ENCODE measurements at regions not wholly inside any gene's neighbourhood (a gene's known extent, or its start where the extent isn't known, plus 50 kb on each side); places are given as distances from the start of the nearest gene placed in this dataset.

DNA sequence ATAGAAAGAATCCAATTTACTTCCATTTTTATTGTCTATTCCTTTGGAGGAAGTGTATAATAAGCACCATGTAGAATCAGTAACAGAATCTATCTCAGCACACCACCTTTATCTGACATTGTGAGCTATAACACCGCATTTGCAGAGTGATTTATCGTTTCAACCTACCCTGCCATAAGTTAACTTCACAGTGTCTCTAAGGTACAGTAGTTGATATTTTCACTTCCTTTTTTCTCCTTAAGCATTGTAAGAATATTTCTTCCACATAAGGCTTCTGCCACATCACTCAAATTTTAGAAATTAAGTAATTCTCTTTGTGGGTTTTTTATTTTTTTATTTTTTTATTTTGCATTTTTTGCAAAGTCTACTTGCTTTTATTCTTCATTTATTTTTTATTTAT, 107.1 kb downstream of the TMX3 start:
- no peaks in the 10 kb centered on the region for H3K36me3 ChIP-seq (ENCODE audit: insufficient read depth, low read length)
- no peak overlapping the region for H3K9ac ChIP-seq (ENCODE audit: low read length)
- no peaks in the 10 kb centered on the region for H3K9me3 ChIP-seq (ENCODE audit: low read length)
- no peaks in the 10 kb centered on the region for H3F3A ChIP-seq (ENCODE audit: insufficient read depth, low read length)
- H2AFZ ChIP-seq (ENCODE audit: low read length), result no peak overlapping the region
- H3K27ac ChIP-seq (ENCODE audit: low read depth, low read length, poor library complexity, severe bottlenecking), result no peak overlapping the region
- no peaks in the 10 kb centered on the region for H4K20me1 ChIP-seq (ENCODE audit: insufficient read depth, low read length)
- H3K27me3 ChIP-seq (ENCODE audit: insufficient read depth, low read length), result no peaks in the 10 kb centered on the region
- no peaks in the 10 kb centered on the region for H3K79me2 ChIP-seq (ENCODE audit: insufficient read depth, low read length)
- H3K4me2 ChIP-seq (ENCODE audit: low read length), result no peak overlapping the region
- no peak for TF ChIP-seq EZH2 (IDR thresholded peaks at IDR 0.05; ENCODE audit: borderline replicate concordance, low read length)
- no peak for TF ChIP-seq CTCF (IDR thresholded peaks at IDR 0.05; ENCODE audit: low read length)
- no peaks in the 10 kb centered on the region for H3K4me1 ChIP-seq (ENCODE audit: insufficient read depth, low read length, severe bottlenecking)
- no peak overlapping the region for H3K4me3 ChIP-seq (ENCODE audit: low read depth, low read length, poor library complexity, severe bottlenecking)
- H3K9me2 ChIP-seq (ENCODE audit: low read depth, low read length), result no peaks in the 10 kb centered on the region

DNA sequence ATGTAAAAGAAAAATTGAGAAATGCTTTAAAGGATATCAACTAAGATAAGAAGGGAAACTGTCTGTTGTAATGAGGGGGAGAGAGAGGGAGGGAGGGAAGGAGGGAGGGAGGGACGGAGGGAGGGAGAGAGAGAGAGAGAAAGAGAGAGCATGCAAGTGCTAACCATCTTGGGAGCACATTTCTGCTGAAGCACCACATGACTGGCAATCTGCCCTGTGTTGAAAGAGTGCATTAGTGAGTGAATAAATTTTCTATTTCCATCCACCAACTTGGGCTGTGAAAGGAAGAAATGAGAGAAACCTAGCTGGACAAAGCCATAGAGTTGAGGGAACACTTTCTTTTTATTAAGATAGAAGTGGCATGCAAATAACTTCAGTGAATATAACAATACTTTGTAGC, 110.7 kb downstream of the TMX3 start:
- no peaks in the 10 kb centered on the region for H3K27me3 ChIP-seq (ENCODE audit: insufficient read depth, low read length)
- H3K79me2 ChIP-seq (ENCODE audit: insufficient read depth, low read length), result no peaks in the 10 kb centered on the region
- no peaks in the 10 kb centered on the region for H3F3A ChIP-seq (ENCODE audit: insufficient read depth, low read length)
- H3K4me3 ChIP-seq (ENCODE audit: low read depth, low read length, poor library complexity, severe bottlenecking), result no peak overlapping the region
- no peak overlapping the region for H3K4me2 ChIP-seq (ENCODE audit: low read length)
- H2AFZ ChIP-seq (ENCODE audit: low read length), result no peak overlapping the region
- no peaks in the 10 kb centered on the region for H3K9me2 ChIP-seq (ENCODE audit: low read depth, low read length)
- no peaks in the 10 kb centered on the region for H4K20me1 ChIP-seq (ENCODE audit: insufficient read depth, low read length)
- H3K4me1 ChIP-seq (ENCODE audit: insufficient read depth, low read length, severe bottlenecking), result no peaks in the 10 kb centered on the region
- no peaks in the 10 kb centered on the region for H3K9me3 ChIP-seq (ENCODE audit: low read length)
- no peak for TF ChIP-seq EZH2 (IDR thresholded peaks at IDR 0.05; ENCODE audit: borderline replicate concordance, low read length)
- no peak for TF ChIP-seq CTCF (IDR thresholded peaks at IDR 0.05; ENCODE audit: low read length)
- H3K36me3 ChIP-seq (ENCODE audit: insufficient read depth, low read length), result no peaks in the 10 kb centered on the region
- H3K27ac ChIP-seq (ENCODE audit: low read depth, low read length, poor library complexity, severe bottlenecking), result no peak overlapping the region
- no peak overlapping the region for H3K9ac ChIP-seq (ENCODE audit: low read length)

DNA sequence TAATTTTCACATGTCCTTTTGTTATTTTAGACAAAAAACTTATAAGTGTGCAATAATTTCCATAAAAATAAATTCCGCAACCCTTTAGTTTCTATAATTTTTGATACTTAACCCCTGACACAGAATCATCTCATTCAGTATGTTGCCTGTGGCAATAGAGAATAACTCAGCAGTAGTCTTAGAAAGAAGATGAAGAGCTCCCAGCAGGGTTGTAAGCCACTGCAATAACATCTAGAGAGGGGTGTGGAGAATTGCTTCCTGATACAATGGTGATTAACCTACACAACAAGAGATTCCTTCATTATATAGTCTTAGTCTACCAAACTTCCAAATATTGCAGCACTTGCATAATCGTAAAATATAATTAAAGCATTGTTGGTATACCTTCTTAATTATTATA, 118.9 kb downstream of the TMX3 start:
- Histone ChIP-seq H3K27me3 (ENCODE audit: insufficient read depth, low read length) (no peaks in the 10 kb centered on the region), H4K20me1 (ENCODE audit: insufficient read depth, low read length) (no peaks in the 10 kb centered on the region), H3K9ac (ENCODE audit: low read length) (no peak overlapping the region), H3F3A (ENCODE audit: insufficient read depth, low read length) (no peaks in the 10 kb centered on the region), H3K4me3 (ENCODE audit: low read depth, low read length, poor library complexity, severe bottlenecking) (no peak overlapping the region), H3K36me3 (ENCODE audit: insufficient read depth, low read length) (no peaks in the 10 kb centered on the region), H3K79me2 (ENCODE audit: insufficient read depth, low read length) (no peaks in the 10 kb centered on the region), H3K9me2 (ENCODE audit: low read depth, low read length) (no peaks in the 10 kb centered on the region), H2AFZ (ENCODE audit: low read length) (no peak overlapping the region), H3K4me1 (ENCODE audit: insufficient read depth, low read length, severe bottlenecking) (no peaks in the 10 kb centered on the region), H3K27ac (ENCODE audit: low read depth, low read length, poor library complexity, severe bottlenecking) (no peak overlapping the region), H3K4me2 (ENCODE audit: low read length) (no peak overlapping the region), H3K9me3 (ENCODE audit: low read length) (no peaks in the 10 kb centered on the region)
- no peak for TF ChIP-seq EZH2 (IDR thresholded peaks at IDR 0.05; ENCODE audit: borderline replicate concordance, low read length)
- TF ChIP-seq CTCF (IDR thresholded peaks at IDR 0.05; ENCODE audit: low read length), result no peak

Measured in OCI-LY1 (cell line).